ENCODE measurements at regions not wholly inside any gene's neighbourhood (a gene's known extent, or its start where the extent isn't known, plus 50 kb on each side); places are given as distances from the start of the nearest gene placed in this dataset.

GRCh38 chr9:93886911-93887310 is 68.2 kb downstream of the BARX1 start:
- no peak for TF ChIP-seq CHD1 (IDR thresholded peaks at IDR 0.05; ENCODE audit: low read depth, low read length)
- no peak for TF ChIP-seq CTCF (IDR thresholded peaks at IDR 0.05 in 2 of 3, conservative IDR thresholded peaks at IDR 0.05 in 1 of 3; ENCODE audit: control insufficient read depth in 2 of 3, extremely low read depth in 1 of 3, insufficient read depth in 1 of 3, low read depth in 3 of 3, low read length in 3 of 3)
- no peak for TF ChIP-seq JUND (IDR thresholded peaks at IDR 0.05; ENCODE audit: low read depth, low read length)
- TF ChIP-seq POLR2A (IDR thresholded peaks at IDR 0.05; ENCODE audit: low read depth, low read length), result no peak
- TF ChIP-seq HDAC2 (IDR thresholded peaks at IDR 0.05), result no peak
- TF ChIP-seq RAD21 (IDR thresholded peaks at IDR 0.05; ENCODE audit: insufficient read depth, low read depth, low read length), result no peak
- TF ChIP-seq NKRF (conservative IDR thresholded peaks at IDR 0.05), result no peak
- TF ChIP-seq EZH2 (IDR thresholded peaks at IDR 0.05; ENCODE audit: borderline replicate concordance, control insufficient read depth, low read depth, low read length), result no peak
- TF ChIP-seq MAX (IDR thresholded peaks at IDR 0.05; ENCODE audit: low read depth, low read length), result no peak
- no peak for TF ChIP-seq ATF7 (IDR thresholded peaks at IDR 0.05; ENCODE audit: low read depth)
- TF ChIP-seq REST (IDR thresholded peaks at IDR 0.05; ENCODE audit: low read depth, low read length), result no peak
- no peak for TF ChIP-seq ELK1 (IDR thresholded peaks at IDR 0.05; ENCODE audit: low read depth, low read length)
- no peak for TF ChIP-seq BHLHE40 (IDR thresholded peaks at IDR 0.05; ENCODE audit: borderline replicate concordance in 1 of 2, low read depth in 2 of 2, low read length in 1 of 2)
